ENCODE measurements at regions not wholly inside any gene's neighbourhood (a gene's known extent, or its start where the extent isn't known, plus 50 kb on each side); places are given as distances from the start of the nearest gene placed in this dataset.

GRCh38 chr18:56246916-56247315 is 391.5 kb downstream of the TXNL1 start:
- no peak overlapping the region for H3K27ac ChIP-seq (ENCODE audit: poor library complexity, severe bottlenecking)
- no peaks in the 10 kb centered on the region for H3K9me3 ChIP-seq (ENCODE audit: severe bottlenecking)

GRCh38 chr18:56245866-56246580 is 392.4 kb downstream of the TXNL1 start:
- Histone ChIP-seq H3K27me3 (ENCODE audit: insufficient read depth, poor library complexity, severe bottlenecking) (no peaks in the 10 kb centered on the region), H3K36me3 (ENCODE audit: low read depth) (no peaks in the 10 kb centered on the region), H3K9me3 (ENCODE audit: severe bottlenecking) (no peaks in the 10 kb centered on the region), H3K27ac (ENCODE audit: poor library complexity, severe bottlenecking) (no peak overlapping the region), H3K4me1 (ENCODE audit: insufficient read depth, poor library complexity, severe bottlenecking) (no peaks in the 10 kb centered on the region), H3K4me3 (ENCODE audit: severe bottlenecking) (no peak overlapping the region)
- DNase-seq (ENCODE audit: low spot score) (no peak), ATAC-seq (ENCODE audit: low read depth) (no peak)
- no peak for TF ChIP-seq CTCF (IDR thresholded peaks at IDR 0.05; ENCODE audit: poor library complexity, severe bottlenecking)

More at GRCh38 chr18:56246916-56247315, 391.5 kb downstream of the TXNL1 start:
- no peak for ATAC-seq (ENCODE audit: low read depth)
- no peak for TF ChIP-seq CTCF (IDR thresholded peaks at IDR 0.05; ENCODE audit: poor library complexity, severe bottlenecking)
- Histone ChIP-seq H3K27me3 (ENCODE audit: insufficient read depth, poor library complexity, severe bottlenecking) (no peaks in the 10 kb centered on the region), H3K4me3 (ENCODE audit: severe bottlenecking) (no peak overlapping the region), H3K4me1 (ENCODE audit: insufficient read depth, poor library complexity, severe bottlenecking) (no peaks in the 10 kb centered on the region), H3K36me3 (ENCODE audit: low read depth) (no peaks in the 10 kb centered on the region)
- no peak for DNase-seq (ENCODE audit: low spot score)

DNA sequence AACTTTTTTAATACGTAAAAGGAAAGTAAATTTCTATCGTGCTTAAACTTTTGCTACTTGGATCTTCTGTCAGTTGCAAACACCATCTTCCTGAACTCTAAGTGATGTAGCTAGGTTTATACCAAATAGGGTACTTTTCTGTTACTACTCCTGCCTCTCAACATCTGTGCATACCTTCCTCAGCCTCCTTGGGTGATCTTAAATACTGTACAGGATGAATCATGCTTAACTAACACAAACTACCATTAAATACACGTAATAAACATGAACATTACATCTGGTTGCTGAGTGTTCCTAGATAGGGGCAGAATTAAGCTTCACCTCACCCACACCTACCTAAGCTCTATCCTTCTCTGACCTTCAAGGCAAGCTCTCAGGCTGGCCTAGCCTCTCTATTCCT is 398.0 kb downstream of the TXNL1 start:
- DNase-seq (ENCODE audit: low spot score) (no peak), ATAC-seq (ENCODE audit: low read depth) (no peak)
- Histone ChIP-seq H3K4me1 (ENCODE audit: insufficient read depth, poor library complexity, severe bottlenecking) (no peaks in the 10 kb centered on the region), H3K27ac (ENCODE audit: poor library complexity, severe bottlenecking) (no peak overlapping the region), H3K36me3 (ENCODE audit: low read depth) (no peaks in the 10 kb centered on the region), H3K9me3 (ENCODE audit: severe bottlenecking) (no peaks in the 10 kb centered on the region), H3K27me3 (ENCODE audit: insufficient read depth, poor library complexity, severe bottlenecking) (no peaks in the 10 kb centered on the region), H3K4me3 (ENCODE audit: severe bottlenecking) (no peak overlapping the region)
- TF ChIP-seq CTCF (IDR thresholded peaks at IDR 0.05; ENCODE audit: poor library complexity, severe bottlenecking), result no peak

- ATAC-seq (ENCODE audit: low read depth) (no peak), DNase-seq (ENCODE audit: low spot score) (no peak)
- Histone ChIP-seq H3K9me3 (ENCODE audit: severe bottlenecking) (no peaks in the 10 kb centered on the region), H3K4me3 (ENCODE audit: severe bottlenecking) (no peak overlapping the region), H3K27me3 (ENCODE audit: insufficient read depth, poor library complexity, severe bottlenecking) (no peaks in the 10 kb centered on the region), H3K27ac (ENCODE audit: poor library complexity, severe bottlenecking) (no peak overlapping the region), H3K36me3 (ENCODE audit: low read depth) (no peaks in the 10 kb centered on the region), H3K4me1 (ENCODE audit: insufficient read depth, poor library complexity, severe bottlenecking) (no peaks in the 10 kb centered on the region)
- TF ChIP-seq CTCF (IDR thresholded peaks at IDR 0.05; ENCODE audit: poor library complexity, severe bottlenecking), result no peak
Observed at GRCh38 chr18:56238576-56238975, 399.8 kb downstream of the TXNL1 start.

DNA sequence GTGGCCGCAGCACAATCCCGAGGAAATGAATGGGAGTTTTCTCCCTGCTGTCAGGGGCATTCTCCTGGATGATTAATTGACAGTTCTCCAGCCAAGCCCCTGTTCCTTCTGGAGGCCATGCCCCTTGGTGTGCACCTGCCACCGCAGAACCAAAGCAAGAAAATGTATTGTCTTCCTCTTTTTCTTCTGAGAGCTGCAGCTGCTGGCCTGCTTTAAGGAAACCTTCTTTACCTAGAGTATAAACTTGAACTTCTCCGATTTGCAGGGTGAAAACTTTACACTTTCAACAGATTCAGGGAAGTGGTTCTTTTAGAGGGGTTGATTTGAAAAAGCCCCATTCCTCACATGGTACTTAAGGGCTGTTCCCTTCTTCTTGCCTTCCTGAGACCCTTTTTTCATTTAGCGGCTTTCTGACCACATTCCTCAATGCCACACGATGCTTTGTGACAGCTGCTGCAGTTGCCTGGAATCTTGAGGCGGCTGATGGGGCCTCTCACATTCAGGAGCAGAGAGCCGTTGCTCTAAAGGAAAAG is 402.8 kb downstream of the TXNL1 start:
- Histone ChIP-seq H3K4me3 (ENCODE audit: severe bottlenecking) (no peak overlapping the region), H3K36me3 (ENCODE audit: low read depth) (no peaks in the 10 kb centered on the region), H3K4me1 (ENCODE audit: insufficient read depth, poor library complexity, severe bottlenecking) (no peaks in the 10 kb centered on the region), H3K9me3 (ENCODE audit: severe bottlenecking) (no peaks in the 10 kb centered on the region), H3K27ac (ENCODE audit: poor library complexity, severe bottlenecking) (no peak overlapping the region), H3K27me3 (ENCODE audit: insufficient read depth, poor library complexity, severe bottlenecking) (no peaks in the 10 kb centered on the region)
- no peak for TF ChIP-seq CTCF (IDR thresholded peaks at IDR 0.05; ENCODE audit: poor library complexity, severe bottlenecking)
- ATAC-seq (ENCODE audit: low read depth) (no peak), DNase-seq (ENCODE audit: low spot score) (no peak)
